Spleen (tissue), 11 donors: ENCODE measurements at regions not wholly inside any gene's neighbourhood (a gene's known extent, or its start where the extent isn't known, plus 50 kb on each side); places are given as distances from the start of the nearest gene placed in this dataset.

ENCODE experiments used
- DNase-seq: peaks from one replicate; pipeline ENCODE4 v3.0.0-alpha.2; 2020
- H3K27ac ChIP-seq, 8 donors: fragments of 200-600 bp; sonication (generic) in 7 of 8; 1 replicate in 4 of 8; 2 replicates in 4 of 8; pipeline versions ENCODE4 v1.5.0 to v1.8.0; 2016 to 2021; ENCODE audit warnings: inconsistent platforms in 4 of 8, mild to moderate bottlenecking in 4 of 8, moderate library complexity in 1 of 8
- H3K27me3 ChIP-seq, 7 donors: fragments of 200-600 bp; sonication (generic) in 6 of 7; replicated peaks in 1 of 7; 1 replicate in 4 of 7; 2 replicates in 3 of 7; pipeline versions ENCODE4 v1.5.0 to v1.8.0; 2016 to 2021; ENCODE audit warnings: inconsistent platforms in 3 of 7, mild to moderate bottlenecking in 1 of 7
- H3K36me3 ChIP-seq, 6 donors: fragments of 200-600 bp; sonication (generic) in 5 of 6; 1 replicate in 4 of 6; 2 replicates in 2 of 6; pipeline versions ENCODE4 v1.5.0 to v1.8.0; 2016 to 2021; ENCODE audit warnings: inconsistent platforms in 2 of 6
- H3K4me1 ChIP-seq, 6 donors: fragments of 200-600 bp; sonication (generic) in 5 of 6; 1 replicate in 3 of 6; 2 replicates in 3 of 6; pipeline versions ENCODE4 v1.5.0 to v1.8.0; 2016 to 2021; ENCODE audit warnings: inconsistent platforms in 3 of 6
- H3K4me3 ChIP-seq, 8 donors: fragments of 200-600 bp; sonication (generic) in 7 of 8; 1 replicate in 4 of 8; 2 replicates in 4 of 8; pipeline versions ENCODE4 v1.5.0 to v1.8.0; 2016 to 2021; ENCODE audit warnings: inconsistent platforms in 4 of 8, mild to moderate bottlenecking in 4 of 8, moderate library complexity in 2 of 8
- H3K9me3 ChIP-seq, 8 donors: fragments of 200-600 bp; sonication (generic) in 7 of 8; 1 replicate in 4 of 8; 2 replicates in 4 of 8; pipeline versions ENCODE4 v1.5.0 to v1.8.0; 2016 to 2021; ENCODE audit warnings: inconsistent platforms in 4 of 8
- CTCF ChIP-seq, 11 experiments: fragments of 200-600 bp in 7 of 11; fragments of 450-650 bp in 4 of 11; sonication (generic) in 4 of 11; IDR thresholded peaks in 8 of 11; conservative IDR thresholded peaks in 3 of 11; 1 replicate in 7 of 11; 2 replicates in 4 of 11; pipeline versions ENCODE4 v1.4.0 to v1.8.0; 2016 to 2021; ENCODE audit warnings: antibody characterized with exemption in 11 of 11, inconsistent platforms in 4 of 11, mild to moderate bottlenecking in 1 of 11
- POLR2A ChIP-seq, 3 donors: fragments of 450-650 bp; IDR thresholded peaks; one replicate each; pipeline ENCODE4 v1.5.1; 2017; ENCODE audit warnings: antibody characterized with exemption in 3 of 3, mild to moderate bottlenecking in 1 of 3
- POLR2AphosphoS5 ChIP-seq, 3 donors: sonication (generic); formaldehyde crosslinking; IDR thresholded peaks; one replicate each; pipeline ENCODE4 v1.5.1; 2017; ENCODE audit warnings: antibody characterized with exemption in 3 of 3
- WGBS, 5 donors: extraction: QIAGEN DNeasy Blood & Tissue Kit in 3 of 5; methylation state at CpG; one replicate each; pipeline versions ENCODE4 v1.1.5 to v1.1.7; 2013 to 2018; 5-methylcytosine and 5-hydroxymethylcytosine counted together
- intact Hi-C: fragments of 100-400 bp; cut with DNase I; formaldehyde crosslinking; loops from one replicate; pipeline ENCODE4 v1.15.0; 2023; ENCODE audit warnings: low total_unique reads
- donor health status: healthy with polysubstance abuse.
- donor health status: DM: no; HTN: no; CAD: no; lungs with moderate emphysema.
- donor health status: DM: no; HTN: no; CAD: no.
- donor health status: Bipolar disorder and iron deficiency.
- donor health status: healthy.
- donor health status: DM: no; HTN: no; CAD: no.
- donor health status: DM: yes; HTN: yes; CAD: no.

GRCh38 chr9:17862629-17863028, 283.8 kb downstream of the SH3GL2 start:
- Histone ChIP-seq H3K36me3 (no peaks in the 10 kb centered on the region), H3K4me3 (no peak overlapping the region), H3K4me1 (no peaks in the 10 kb centered on the region), H3K27me3 (no peaks in the 10 kb centered on the region), H3K9me3 (no peaks in the 10 kb centered on the region), H3K27ac (no peak overlapping the region)
- WGBS, 5 donors: 86 to 96% (median 92%) methylated on average over 4 of the region's 4 CpGs
- TF ChIP-seq POLR2AphosphoS5 (IDR thresholded peaks at IDR 0.05) (no peak), CTCF (IDR thresholded peaks at IDR 0.05 in 8 of 11, conservative IDR thresholded peaks at IDR 0.05 in 3 of 11) (no peak), POLR2A (IDR thresholded peaks at IDR 0.05) (no peak)
- DNase-seq: no peak
- intact Hi-C loops: no loop called here

DNA sequence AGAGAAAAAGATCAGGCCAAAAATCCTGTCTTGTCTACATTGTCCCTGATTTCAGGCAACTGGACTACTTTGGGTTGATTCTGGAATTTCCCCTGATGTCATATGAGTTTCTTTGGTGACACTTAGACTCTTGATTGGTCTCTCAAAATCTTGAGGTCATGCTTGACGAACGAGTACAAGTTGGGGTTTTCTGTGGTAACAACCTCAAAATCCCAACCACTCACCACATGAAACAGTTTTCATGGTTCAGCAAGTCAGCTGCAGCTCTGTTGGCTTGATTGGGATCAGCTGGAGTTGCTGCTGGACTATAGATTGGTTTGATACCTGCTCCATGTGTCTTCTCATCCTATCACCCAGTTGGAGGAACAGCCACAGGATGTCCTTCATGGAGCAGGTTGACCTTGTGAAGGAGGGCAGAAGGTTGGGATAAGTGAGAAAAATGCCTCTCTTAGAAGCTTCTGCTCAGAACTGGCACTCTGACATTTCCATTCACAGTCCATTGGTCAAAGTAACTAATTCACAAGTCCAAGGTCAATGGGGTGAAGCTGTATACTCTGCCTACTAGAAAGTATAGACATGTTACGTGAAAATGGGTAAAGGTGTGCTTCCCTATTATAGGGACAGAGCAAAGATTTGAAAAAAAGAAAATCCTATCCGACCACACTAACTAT, 284.5 kb downstream of the SH3GL2 start:
- Histone ChIP-seq H3K27me3 (no peaks in the 10 kb centered on the region), H3K4me3 (no peak overlapping the region), H3K9me3 (no peaks in the 10 kb centered on the region), H3K27ac (no peak overlapping the region), H3K4me1 (no peaks in the 10 kb centered on the region), H3K36me3 (no peaks in the 10 kb centered on the region)
- intact Hi-C loops: no loop called here
- TF ChIP-seq POLR2A (IDR thresholded peaks at IDR 0.05): no peak
- TF ChIP-seq CTCF (IDR thresholded peaks at IDR 0.05 in 8 of 11, conservative IDR thresholded peaks at IDR 0.05 in 3 of 11): no peak
- no peak for TF ChIP-seq POLR2AphosphoS5 (IDR thresholded peaks at IDR 0.05)
- no peak for DNase-seq
- WGBS, 5 donors: 57 to 72% (median 67%) methylated on average over 4 of the region's 4 CpGs

GRCh38 chr9:17863924-17864323, 285.1 kb downstream of the SH3GL2 start:
- no peaks in the 10 kb centered on the region for H3K36me3 ChIP-seq
- no peaks in the 10 kb centered on the region for H3K4me1 ChIP-seq
- H3K27me3 ChIP-seq: no peaks in the 10 kb centered on the region
- no peak overlapping the region for H3K27ac ChIP-seq
- DNase-seq: no peak
- intact Hi-C loops: no loop called here
- H3K4me3 ChIP-seq: no peak overlapping the region
- TF ChIP-seq POLR2A (IDR thresholded peaks at IDR 0.05) (no peak), POLR2AphosphoS5 (IDR thresholded peaks at IDR 0.05) (no peak), CTCF (IDR thresholded peaks at IDR 0.05 in 8 of 11, conservative IDR thresholded peaks at IDR 0.05 in 3 of 11) (no peak)
- H3K9me3 ChIP-seq: no peaks in the 10 kb centered on the region

DNA sequence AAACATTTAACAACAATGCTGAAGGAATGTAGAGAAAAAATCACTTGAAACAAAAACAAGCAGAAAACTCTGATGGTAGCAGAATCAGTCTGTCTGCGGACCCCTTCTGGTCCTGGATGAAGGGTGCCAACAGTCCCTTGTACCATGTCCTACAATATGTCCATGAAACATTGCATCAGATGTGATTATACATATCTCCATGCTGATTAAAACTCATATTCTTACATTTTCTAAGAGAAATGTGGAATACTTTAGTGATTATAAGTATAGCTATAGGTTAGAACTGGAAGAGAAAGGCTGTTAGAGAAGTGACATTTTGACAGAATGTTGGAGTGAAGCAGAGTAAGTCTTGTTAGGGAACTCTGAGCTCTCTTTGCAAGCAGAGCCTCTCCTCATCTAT, 286.1 kb downstream of the SH3GL2 start:
- Histone ChIP-seq H3K27ac (no peak overlapping the region), H3K9me3 (no peaks in the 10 kb centered on the region), H3K27me3 (no peaks in the 10 kb centered on the region), H3K4me3 (no peak overlapping the region), H3K4me1 (no peaks in the 10 kb centered on the region), H3K36me3 (no peaks in the 10 kb centered on the region)
- no peak for DNase-seq
- WGBS, 5 donors: 84 to 98% (median 95%) methylated on average over 1 of the region's 1 CpG
- intact Hi-C loops: no loop called here
- no peak for TF ChIP-seq POLR2AphosphoS5 (IDR thresholded peaks at IDR 0.05)
- TF ChIP-seq CTCF (IDR thresholded peaks at IDR 0.05 in 8 of 11, conservative IDR thresholded peaks at IDR 0.05 in 3 of 11): no peak
- TF ChIP-seq POLR2A (IDR thresholded peaks at IDR 0.05): no peak
